ENCODE measurements at regions not wholly inside any gene's neighbourhood (a gene's known extent, or its start where the extent isn't known, plus 50 kb on each side); places are given as distances from the start of the nearest gene placed in this dataset.

- no peak overlapping the region for H3K4me3 ChIP-seq (ENCODE audit: low read length)
- DNase-seq (ENCODE audit: low read depth) = no peak
Measured at GRCh38 chr6:97456070-97456469, 173.1 kb upstream of the MMS22L start.

GRCh38 chr6:97459535-97459934 is 176.5 kb upstream of the MMS22L start:
- Histone ChIP-seq H3K9ac (ENCODE audit: low read length) (no peak overlapping the region), H3K36me3 (ENCODE audit: control insufficient read depth, insufficient read depth, low read length, severe bottlenecking) (no peaks in the 10 kb centered on the region), H3K27me3 (replicated peaks; ENCODE audit: control insufficient read depth, insufficient read depth, low read length) (peaks cover 10% of the 10 kb centered on the region), H3K9me3 (ENCODE audit: control insufficient read depth, low read length) (no peaks in the 10 kb centered on the region), H3K4me1 (ENCODE audit: control insufficient read depth, insufficient read depth, low read length) (no peaks in the 10 kb centered on the region), H3K4me3 (ENCODE audit: low read length) (no peak overlapping the region)
- DNase-seq (ENCODE audit: low read depth) = no peak

More at GRCh38 chr6:97456070-97456469, 173.1 kb upstream of the MMS22L start:
- Histone ChIP-seq H3K4me1 (ENCODE audit: control insufficient read depth, insufficient read depth, low read length) (no peaks in the 10 kb centered on the region), H3K27me3 (replicated peaks; ENCODE audit: control insufficient read depth, insufficient read depth, low read length) (peaks cover 10% of the 10 kb centered on the region), H3K9me3 (ENCODE audit: control insufficient read depth, low read length) (no peaks in the 10 kb centered on the region), H3K36me3 (ENCODE audit: control insufficient read depth, insufficient read depth, low read length, severe bottlenecking) (no peaks in the 10 kb centered on the region), H3K9ac (ENCODE audit: low read length) (no peak overlapping the region)

GRCh38 chr6:97459986-97460385 is 177.0 kb upstream of the MMS22L start:
- Histone ChIP-seq H3K4me3 (ENCODE audit: low read length) (no peak overlapping the region), H3K9ac (ENCODE audit: low read length) (no peak overlapping the region), H3K27me3 (replicated peaks; ENCODE audit: control insufficient read depth, insufficient read depth, low read length) (peaks cover 10% of the 10 kb centered on the region), H3K36me3 (ENCODE audit: control insufficient read depth, insufficient read depth, low read length, severe bottlenecking) (no peaks in the 10 kb centered on the region), H3K4me1 (ENCODE audit: control insufficient read depth, insufficient read depth, low read length) (no peaks in the 10 kb centered on the region), H3K9me3 (ENCODE audit: control insufficient read depth, low read length) (no peaks in the 10 kb centered on the region)
- DNase-seq (ENCODE audit: low read depth) = no peak

GRCh38 chr6:97460394-97461080 is 177.5 kb upstream of the MMS22L start:
- Histone ChIP-seq H3K4me3 (ENCODE audit: low read length) (no peak overlapping the region), H3K36me3 (ENCODE audit: control insufficient read depth, insufficient read depth, low read length, severe bottlenecking) (no peaks in the 10 kb centered on the region), H3K9ac (ENCODE audit: low read length) (no peak overlapping the region), H3K27me3 (replicated peaks; ENCODE audit: control insufficient read depth, insufficient read depth, low read length) (peaks cover 10% of the 10 kb centered on the region), H3K4me1 (ENCODE audit: control insufficient read depth, insufficient read depth, low read length) (no peaks in the 10 kb centered on the region), H3K9me3 (ENCODE audit: control insufficient read depth, low read length) (no peaks in the 10 kb centered on the region)
- DNase-seq (ENCODE audit: low read depth) = no peak

- no peak overlapping the region for H3K9ac ChIP-seq (ENCODE audit: low read length)
Measured at GRCh38 chr6:97461218-97461617, 178.2 kb upstream of the MMS22L start.

GRCh38 chr6:97462031-97462430 is 179.0 kb upstream of the MMS22L start:
- no peak for DNase-seq (ENCODE audit: low read depth)
- H3K36me3 ChIP-seq (ENCODE audit: control insufficient read depth, insufficient read depth, low read length, severe bottlenecking) = no peaks in the 10 kb centered on the region
- H3K4me3 ChIP-seq (ENCODE audit: low read length) = no peak overlapping the region
- H3K9me3 ChIP-seq (ENCODE audit: control insufficient read depth, low read length) = no peaks in the 10 kb centered on the region
- no peaks in the 10 kb centered on the region for H3K4me1 ChIP-seq (ENCODE audit: control insufficient read depth, insufficient read depth, low read length)
- H3K27me3 ChIP-seq (replicated peaks; ENCODE audit: control insufficient read depth, insufficient read depth, low read length) = peaks cover 14% of the 10 kb centered on the region
- no peak overlapping the region for H3K9ac ChIP-seq (ENCODE audit: low read length)

More at GRCh38 chr6:97461218-97461617, 178.2 kb upstream of the MMS22L start:
- no peaks in the 10 kb centered on the region for H3K36me3 ChIP-seq (ENCODE audit: control insufficient read depth, insufficient read depth, low read length, severe bottlenecking)
- peaks cover 13% of the 10 kb centered on the region for H3K27me3 ChIP-seq (replicated peaks; ENCODE audit: control insufficient read depth, insufficient read depth, low read length)
- H3K4me1 ChIP-seq (ENCODE audit: control insufficient read depth, insufficient read depth, low read length) = no peaks in the 10 kb centered on the region
- no peaks in the 10 kb centered on the region for H3K9me3 ChIP-seq (ENCODE audit: control insufficient read depth, low read length)
- H3K4me3 ChIP-seq (ENCODE audit: low read length) = no peak overlapping the region
- no peak for DNase-seq (ENCODE audit: low read depth)

- Histone ChIP-seq H3K27me3 (replicated peaks; ENCODE audit: control insufficient read depth, insufficient read depth, low read length) (peaks cover 8% of the 10 kb centered on the region), H3K9me3 (ENCODE audit: control insufficient read depth, low read length) (no peaks in the 10 kb centered on the region), H3K36me3 (ENCODE audit: control insufficient read depth, insufficient read depth, low read length, severe bottlenecking) (no peaks in the 10 kb centered on the region), H3K9ac (ENCODE audit: low read length) (no peak overlapping the region), H3K4me1 (ENCODE audit: control insufficient read depth, insufficient read depth, low read length) (no peaks in the 10 kb centered on the region), H3K4me3 (ENCODE audit: low read length) (no peak overlapping the region)
- no peak for DNase-seq (ENCODE audit: low read depth)
Measured at GRCh38 chr6:97462938-97463598, 180.1 kb upstream of the MMS22L start.

GRCh38 chr6:97465877-97466561 is 183.0 kb upstream of the MMS22L start:
- no peaks in the 10 kb centered on the region for H3K4me1 ChIP-seq (ENCODE audit: control insufficient read depth, insufficient read depth, low read length)
- H3K36me3 ChIP-seq (ENCODE audit: control insufficient read depth, insufficient read depth, low read length, severe bottlenecking) = no peaks in the 10 kb centered on the region
- no peak overlapping the region for H3K4me3 ChIP-seq (ENCODE audit: low read length)
- no peak for DNase-seq (ENCODE audit: low read depth)
- no peaks in the 10 kb centered on the region for H3K9me3 ChIP-seq (ENCODE audit: control insufficient read depth, low read length)
- peaks cover 4% of the 10 kb centered on the region for H3K27me3 ChIP-seq (replicated peaks; ENCODE audit: control insufficient read depth, insufficient read depth, low read length)
- H3K9ac ChIP-seq (ENCODE audit: low read length) = no peak overlapping the region

GRCh38 chr6:97468981-97469380 is 186.0 kb upstream of the MMS22L start:
- H3K9ac ChIP-seq (ENCODE audit: low read length) = no peak overlapping the region
- no peaks in the 10 kb centered on the region for H3K9me3 ChIP-seq (ENCODE audit: control insufficient read depth, low read length)
- peaks cover 4% of the 10 kb centered on the region for H3K27me3 ChIP-seq (replicated peaks; ENCODE audit: control insufficient read depth, insufficient read depth, low read length)
- H3K36me3 ChIP-seq (ENCODE audit: control insufficient read depth, insufficient read depth, low read length, severe bottlenecking) = no peaks in the 10 kb centered on the region
- no peak for DNase-seq (ENCODE audit: low read depth)
- H3K4me1 ChIP-seq (ENCODE audit: control insufficient read depth, insufficient read depth, low read length) = no peaks in the 10 kb centered on the region
- no peak overlapping the region for H3K4me3 ChIP-seq (ENCODE audit: low read length)

- Histone ChIP-seq H3K9ac (ENCODE audit: low read length) (no peak overlapping the region), H3K9me3 (ENCODE audit: control insufficient read depth, low read length) (no peaks in the 10 kb centered on the region), H3K27me3 (replicated peaks; ENCODE audit: control insufficient read depth, insufficient read depth, low read length) (peaks cover 4% of the 10 kb centered on the region), H3K36me3 (ENCODE audit: control insufficient read depth, insufficient read depth, low read length, severe bottlenecking) (no peaks in the 10 kb centered on the region), H3K4me1 (ENCODE audit: control insufficient read depth, insufficient read depth, low read length) (no peaks in the 10 kb centered on the region), H3K4me3 (ENCODE audit: low read length) (no peak overlapping the region)
- no peak for DNase-seq (ENCODE audit: low read depth)
Measured at GRCh38 chr6:97469451-97469850, 186.4 kb upstream of the MMS22L start.

- Histone ChIP-seq H3K9me3 (ENCODE audit: control insufficient read depth, low read length) (no peaks in the 10 kb centered on the region), H3K4me1 (ENCODE audit: control insufficient read depth, insufficient read depth, low read length) (no peaks in the 10 kb centered on the region), H3K27me3 (replicated peaks; ENCODE audit: control insufficient read depth, insufficient read depth, low read length) (peaks cover 4% of the 10 kb centered on the region), H3K9ac (ENCODE audit: low read length) (no peak overlapping the region), H3K36me3 (ENCODE audit: control insufficient read depth, insufficient read depth, low read length, severe bottlenecking) (no peaks in the 10 kb centered on the region), H3K4me3 (ENCODE audit: low read length) (no peak overlapping the region)
- no peak for DNase-seq (ENCODE audit: low read depth)
Measured at GRCh38 chr6:97470322-97470721, 187.3 kb upstream of the MMS22L start.
